SK-N-SH treated with all-trans-retinoic acid at 6 μM for 48 hours (cell line): ENCODE measurements at regions not wholly inside any gene's neighbourhood (a gene's known extent, or its start where the extent isn't known, plus 50 kb on each side); places are given as distances from the start of the nearest gene placed in this dataset.

Experiments
- CSDC2 ChIP-seq: fragments of 250-450 bp; sonication (Bioruptor Pico); IDR thresholded peaks from 2 replicates; pipeline ENCODE4 v1.5.0; 2020; ENCODE audit warnings: mild to moderate bottlenecking, moderate library complexity
- GLIS3 ChIP-seq: fragments of 250-450 bp; sonication (Bioruptor Pico); IDR thresholded peaks from 2 replicates; pipeline ENCODE4 v1.5.0; 2020; ENCODE audit warnings: mild to moderate bottlenecking, moderate library complexity
- PPARA ChIP-seq: fragments of 250-450 bp; sonication (Bioruptor Pico); IDR thresholded peaks from 2 replicates; pipeline ENCODE4 v1.5.0; 2020; ENCODE audit warnings: mild to moderate bottlenecking, borderline replicate concordance
- TCF4 ChIP-seq: fragments of 250-450 bp; sonication (Bioruptor Pico); IDR thresholded peaks from 2 replicates; pipeline ENCODE4 v1.8.0; 2021; ENCODE audit warnings: mild to moderate bottlenecking, moderate library complexity, borderline replicate concordance
- TF ChIP-seq, protein P1 (sequence below): fragments of 250-450 bp; sonication (Bioruptor Pico); IDR thresholded peaks from 2 replicates; pipeline ENCODE4 v1.5.0; 2020; ENCODE audit warnings: mild to moderate bottlenecking, moderate library complexity
- TF ChIP-seq, protein P2 (sequence below): fragments of 250-450 bp; sonication (Bioruptor Pico); IDR thresholded peaks from 2 replicates; pipeline ENCODE4 v1.8.0; 2020; ENCODE audit warnings: mild to moderate bottlenecking, moderate library complexity, borderline replicate concordance

DNA sequence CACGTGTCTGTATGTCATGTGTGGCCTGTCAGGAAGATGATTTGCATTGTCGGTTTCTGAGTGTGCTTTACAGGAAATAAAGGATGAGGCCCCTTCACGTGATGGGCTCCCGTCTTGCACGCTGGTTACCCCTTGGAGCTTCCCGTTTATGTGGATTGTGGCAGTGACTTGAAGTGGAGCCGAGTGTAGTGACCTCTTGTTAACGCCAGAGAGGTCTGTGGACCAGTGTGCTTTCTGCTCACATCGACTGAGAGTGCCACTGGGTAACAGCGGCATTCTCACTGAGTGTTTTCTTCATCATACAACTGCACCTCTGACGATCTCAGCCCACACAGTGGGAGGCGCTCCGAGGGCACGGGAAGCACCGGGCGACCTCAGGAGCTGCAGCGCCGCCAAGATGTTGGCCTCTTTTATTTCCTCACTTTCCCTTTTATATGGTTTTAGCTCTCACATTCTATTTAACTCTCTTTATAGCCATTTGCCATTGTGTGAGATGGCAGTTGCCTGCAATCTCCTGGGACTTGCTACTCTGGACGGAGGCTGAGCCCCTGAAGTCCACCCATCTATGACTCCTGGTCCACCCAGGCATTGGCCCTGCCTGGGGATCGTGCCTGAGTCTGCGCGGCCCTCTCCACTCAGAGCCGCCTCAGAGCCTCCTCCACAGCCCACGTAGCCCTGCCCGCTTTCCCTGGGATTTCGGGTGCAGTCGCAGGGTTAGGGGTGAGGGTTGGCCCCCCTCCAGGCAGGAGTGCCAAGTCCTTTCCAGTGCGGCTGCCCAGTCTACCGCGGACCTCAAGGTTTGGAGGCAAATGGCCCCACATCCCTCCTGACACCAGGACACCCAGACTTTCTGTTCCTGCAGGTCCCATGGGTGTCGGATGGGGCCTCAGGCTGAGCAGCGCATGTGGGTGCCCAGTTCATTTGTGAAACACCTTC is 238.9 kb downstream of the ERMARD start:
- TF ChIP-seq PPARA (CRISPR knock-in tag): no peak
- TF ChIP-seq, protein P1, sequence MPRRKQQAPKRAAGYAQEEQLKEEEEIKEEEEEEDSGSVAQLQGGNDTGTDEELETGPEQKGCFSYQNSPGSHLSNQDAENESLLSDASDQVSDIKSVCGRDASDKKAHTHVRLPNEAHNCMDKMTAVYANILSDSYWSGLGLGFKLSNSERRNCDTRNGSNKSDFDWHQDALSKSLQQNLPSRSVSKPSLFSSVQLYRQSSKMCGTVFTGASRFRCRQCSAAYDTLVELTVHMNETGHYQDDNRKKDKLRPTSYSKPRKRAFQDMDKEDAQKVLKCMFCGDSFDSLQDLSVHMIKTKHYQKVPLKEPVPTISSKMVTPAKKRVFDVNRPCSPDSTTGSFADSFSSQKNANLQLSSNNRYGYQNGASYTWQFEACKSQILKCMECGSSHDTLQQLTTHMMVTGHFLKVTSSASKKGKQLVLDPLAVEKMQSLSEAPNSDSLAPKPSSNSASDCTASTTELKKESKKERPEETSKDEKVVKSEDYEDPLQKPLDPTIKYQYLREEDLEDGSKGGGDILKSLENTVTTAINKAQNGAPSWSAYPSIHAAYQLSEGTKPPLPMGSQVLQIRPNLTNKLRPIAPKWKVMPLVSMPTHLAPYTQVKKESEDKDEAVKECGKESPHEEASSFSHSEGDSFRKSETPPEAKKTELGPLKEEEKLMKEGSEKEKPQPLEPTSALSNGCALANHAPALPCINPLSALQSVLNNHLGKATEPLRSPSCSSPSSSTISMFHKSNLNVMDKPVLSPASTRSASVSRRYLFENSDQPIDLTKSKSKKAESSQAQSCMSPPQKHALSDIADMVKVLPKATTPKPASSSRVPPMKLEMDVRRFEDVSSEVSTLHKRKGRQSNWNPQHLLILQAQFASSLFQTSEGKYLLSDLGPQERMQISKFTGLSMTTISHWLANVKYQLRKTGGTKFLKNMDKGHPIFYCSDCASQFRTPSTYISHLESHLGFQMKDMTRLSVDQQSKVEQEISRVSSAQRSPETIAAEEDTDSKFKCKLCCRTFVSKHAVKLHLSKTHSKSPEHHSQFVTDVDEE (CRISPR knock-in tag): no peak
- TF ChIP-seq, protein P2, sequence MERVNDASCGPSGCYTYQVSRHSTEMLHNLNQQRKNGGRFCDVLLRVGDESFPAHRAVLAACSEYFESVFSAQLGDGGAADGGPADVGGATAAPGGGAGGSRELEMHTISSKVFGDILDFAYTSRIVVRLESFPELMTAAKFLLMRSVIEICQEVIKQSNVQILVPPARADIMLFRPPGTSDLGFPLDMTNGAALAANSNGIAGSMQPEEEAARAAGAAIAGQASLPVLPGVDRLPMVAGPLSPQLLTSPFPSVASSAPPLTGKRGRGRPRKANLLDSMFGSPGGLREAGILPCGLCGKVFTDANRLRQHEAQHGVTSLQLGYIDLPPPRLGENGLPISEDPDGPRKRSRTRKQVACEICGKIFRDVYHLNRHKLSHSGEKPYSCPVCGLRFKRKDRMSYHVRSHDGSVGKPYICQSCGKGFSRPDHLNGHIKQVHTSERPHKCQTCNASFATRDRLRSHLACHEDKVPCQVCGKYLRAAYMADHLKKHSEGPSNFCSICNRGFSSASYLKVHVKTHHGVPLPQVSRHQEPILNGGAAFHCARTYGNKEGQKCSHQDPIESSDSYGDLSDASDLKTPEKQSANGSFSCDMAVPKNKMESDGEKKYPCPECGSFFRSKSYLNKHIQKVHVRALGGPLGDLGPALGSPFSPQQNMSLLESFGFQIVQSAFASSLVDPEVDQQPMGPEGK (CRISPR knock-in tag): no peak
- no peak for TF ChIP-seq CSDC2 (CRISPR knock-in tag)
- no peak for TF ChIP-seq TCF4 (CRISPR knock-in tag)
- TF ChIP-seq GLIS3: no peak
